HT1080 (cell line): ENCODE measurements at regions not wholly inside any gene's neighbourhood (a gene's known extent, or its start where the extent isn't known, plus 50 kb on each side); places are given as distances from the start of the nearest gene placed in this dataset.

Source experiments
- DNase-seq: peaks from one replicate; pipeline ENCODE4 v3.0.0-alpha.2; 2015; ENCODE audit warnings: low read depth

DNA sequence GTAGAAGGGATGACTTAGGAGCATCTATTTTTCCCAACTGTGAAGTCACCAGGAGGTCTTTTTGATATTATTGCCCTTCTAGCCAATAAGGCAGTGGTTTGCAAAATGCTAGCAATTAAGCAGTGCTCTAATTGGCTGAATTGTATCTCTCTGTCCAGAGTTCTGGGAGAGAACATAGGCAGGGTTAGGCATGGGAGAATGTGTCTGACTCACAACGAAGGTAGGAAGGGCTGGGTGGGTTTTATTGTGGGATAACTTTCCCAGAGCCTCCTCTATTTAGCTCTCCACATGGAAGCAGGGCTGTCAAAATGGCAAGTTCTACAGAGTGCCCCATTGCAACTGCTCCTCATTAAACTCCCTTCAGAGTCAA lies 415.9 kb upstream of the CADM1 start:
- peak; percentile 33 for DNase-seq

DNA sequence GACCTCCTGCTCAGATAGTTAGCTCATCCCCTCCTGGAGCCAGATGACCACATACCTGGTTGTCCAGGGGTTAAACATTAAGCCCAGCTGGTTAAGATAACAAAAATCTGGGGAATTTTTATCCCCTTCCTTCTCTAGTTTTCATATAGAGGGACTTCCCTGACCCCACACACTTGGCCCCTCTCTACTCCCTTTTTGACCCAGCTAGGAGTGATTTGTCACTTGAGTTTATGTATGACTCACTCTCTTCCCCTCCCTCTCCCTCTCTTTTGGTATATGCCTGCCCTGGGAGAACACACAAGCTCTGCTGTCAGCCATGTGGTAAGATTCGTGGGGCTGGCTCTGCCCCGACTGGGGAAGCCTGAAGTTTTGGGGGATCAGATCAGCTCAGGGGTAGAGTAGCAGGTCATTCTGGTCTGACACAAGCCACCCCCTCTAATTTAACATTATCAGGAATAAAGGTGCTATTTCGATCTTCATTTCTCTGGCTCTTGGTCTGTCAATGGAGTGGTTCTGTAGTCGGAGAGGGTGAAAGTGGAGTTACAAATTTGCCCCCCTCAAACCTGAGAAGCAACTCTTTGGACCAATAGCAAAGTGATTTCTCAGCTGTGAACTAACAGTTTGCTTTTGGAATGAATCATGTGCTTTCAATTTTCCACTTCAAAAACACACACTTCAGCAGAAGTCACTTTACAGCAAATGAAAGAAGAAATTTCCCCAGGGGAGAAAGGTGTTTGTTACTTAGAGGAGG lies 415.3 kb upstream of the CADM1 start:
- peak; percentile 65 for DNase-seq

DNA sequence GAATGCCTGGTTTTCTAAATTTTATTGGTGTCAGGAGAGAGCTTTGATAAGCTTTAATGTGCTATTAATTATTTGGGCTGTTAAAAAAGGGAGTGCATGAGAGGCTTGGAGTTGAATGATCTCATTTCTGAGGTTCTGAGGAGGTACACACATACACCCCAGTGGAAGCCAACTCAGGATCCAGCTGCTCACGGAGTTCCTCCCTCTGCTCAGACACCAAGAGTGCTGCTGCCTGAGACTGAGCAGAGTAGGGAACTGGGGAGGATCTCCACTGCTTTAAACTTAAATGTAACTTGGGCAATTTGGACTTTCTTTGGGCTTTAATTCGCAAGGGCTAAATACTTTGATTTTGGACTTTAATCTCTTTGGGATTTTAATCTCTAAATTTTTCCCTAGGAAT lies 414.4 kb upstream of the CADM1 start:
- DNase-seq, result no peak

DNA sequence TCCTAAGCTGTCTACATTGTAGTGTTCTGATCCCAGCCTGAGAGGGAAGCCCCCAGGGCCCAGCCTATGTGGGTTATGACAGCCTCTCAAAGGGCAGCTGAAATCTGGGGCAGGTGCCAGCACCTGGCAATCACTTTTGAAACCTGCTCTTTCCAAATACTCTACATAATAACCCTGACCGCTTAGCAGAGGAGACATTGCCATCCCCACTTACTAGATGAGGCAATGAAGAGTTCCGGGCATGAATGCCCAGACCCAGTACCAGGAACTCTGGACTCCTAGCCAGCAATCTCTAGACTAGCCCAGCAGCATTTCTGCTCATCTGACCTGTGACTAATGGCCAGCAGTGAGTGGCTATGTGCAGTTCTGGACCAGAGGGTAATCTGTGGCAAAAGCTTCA lies 412.4 kb upstream of the CADM1 start:
- no peak for DNase-seq

DNA sequence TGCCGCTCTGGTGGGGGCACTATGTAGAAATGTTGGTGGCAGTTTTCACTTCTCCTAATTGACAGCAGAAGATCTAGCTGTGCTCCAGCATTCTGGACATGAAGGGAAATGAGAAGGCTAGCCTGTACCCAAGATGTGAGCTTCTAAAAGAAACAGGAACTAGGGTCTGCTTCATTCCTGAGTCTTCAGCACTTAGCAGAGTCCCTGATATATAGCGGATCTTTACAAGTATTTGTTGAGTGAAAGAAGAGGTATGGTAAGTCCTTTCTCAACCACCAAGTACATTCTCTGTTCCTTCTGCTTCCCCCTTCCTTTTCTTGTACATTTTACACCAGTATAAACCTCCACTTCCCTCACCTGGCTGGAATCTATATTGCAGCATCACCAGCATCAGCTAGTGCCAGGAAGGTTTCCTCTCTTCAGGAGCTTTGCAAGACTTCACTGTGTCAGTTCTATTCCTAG lies 408.3 kb upstream of the CADM1 start:
- DNase-seq, result no peak

DNA sequence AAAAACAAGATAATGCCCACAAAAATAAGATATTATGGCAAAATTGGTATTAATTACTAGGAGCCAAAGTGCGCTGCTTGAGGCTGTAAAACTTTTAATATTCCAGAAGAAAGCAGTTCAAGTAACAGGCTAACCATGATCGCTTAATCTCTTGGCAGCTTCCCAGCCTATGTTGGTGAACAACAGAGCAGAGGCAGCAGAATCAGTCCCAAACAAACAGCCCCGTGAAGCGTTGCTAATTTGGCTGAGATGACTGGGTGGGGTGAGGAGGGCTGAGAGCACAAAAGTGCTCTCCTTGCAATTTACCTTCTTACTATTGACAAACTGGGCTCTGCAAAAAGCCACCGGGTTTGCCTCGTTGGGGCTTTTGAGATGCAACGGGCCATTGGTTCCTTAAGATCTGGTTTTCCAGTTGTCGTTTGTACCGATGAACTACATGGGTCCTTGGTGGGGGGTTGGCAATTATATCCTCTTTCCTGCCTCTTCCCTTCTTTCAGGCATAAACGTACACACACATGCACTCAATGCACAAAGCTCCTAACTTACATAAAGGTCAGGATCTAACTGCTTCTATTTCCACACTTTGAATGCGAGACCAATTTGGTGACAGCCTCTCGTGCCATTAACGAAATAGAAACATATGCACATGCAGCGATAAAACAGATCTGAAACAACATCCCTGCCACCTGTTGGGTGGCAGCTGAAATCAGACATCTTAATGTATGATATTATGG lies 407.6 kb upstream of the CADM1 start:
- no peak for DNase-seq

DNA sequence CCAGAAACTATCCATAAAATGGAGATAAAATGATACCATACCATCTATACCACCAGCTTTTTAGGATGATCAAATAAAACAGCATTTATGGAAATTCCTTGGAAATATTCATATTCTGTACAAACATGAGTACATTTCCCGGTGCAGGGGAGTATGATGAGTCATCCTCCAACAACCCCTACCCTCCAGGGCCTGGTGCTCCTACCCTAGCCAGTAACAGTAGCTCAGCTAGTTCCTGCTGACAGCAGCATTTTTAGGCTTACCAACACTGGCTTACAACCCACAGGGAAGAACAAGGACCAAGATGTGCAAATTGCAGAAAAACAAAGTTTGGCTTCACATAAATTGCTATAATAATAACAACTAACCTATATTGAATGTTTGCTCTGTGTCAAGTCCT lies 406.2 kb upstream of the CADM1 start:
- no peak for DNase-seq

DNA sequence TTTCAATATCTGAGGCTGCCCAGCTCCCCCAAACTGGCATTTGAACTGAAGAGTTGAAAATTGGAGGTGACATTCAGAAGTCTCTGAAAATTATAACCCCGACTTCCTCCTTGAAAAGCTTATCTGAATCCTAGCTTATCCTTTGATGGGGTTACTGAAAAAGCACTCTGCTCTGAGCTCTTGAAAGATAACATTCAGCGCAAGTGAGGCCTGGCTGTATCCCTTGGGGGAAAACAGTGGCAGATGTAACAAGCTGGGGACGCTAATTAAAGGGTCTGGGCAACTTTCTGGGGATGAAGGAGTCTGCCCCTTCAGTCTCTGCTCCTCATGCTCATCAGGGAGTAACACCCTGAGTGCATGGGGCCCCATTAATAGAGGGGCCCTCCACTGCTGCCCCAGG lies 402.0 kb upstream of the CADM1 start:
- no peak for DNase-seq

DNA sequence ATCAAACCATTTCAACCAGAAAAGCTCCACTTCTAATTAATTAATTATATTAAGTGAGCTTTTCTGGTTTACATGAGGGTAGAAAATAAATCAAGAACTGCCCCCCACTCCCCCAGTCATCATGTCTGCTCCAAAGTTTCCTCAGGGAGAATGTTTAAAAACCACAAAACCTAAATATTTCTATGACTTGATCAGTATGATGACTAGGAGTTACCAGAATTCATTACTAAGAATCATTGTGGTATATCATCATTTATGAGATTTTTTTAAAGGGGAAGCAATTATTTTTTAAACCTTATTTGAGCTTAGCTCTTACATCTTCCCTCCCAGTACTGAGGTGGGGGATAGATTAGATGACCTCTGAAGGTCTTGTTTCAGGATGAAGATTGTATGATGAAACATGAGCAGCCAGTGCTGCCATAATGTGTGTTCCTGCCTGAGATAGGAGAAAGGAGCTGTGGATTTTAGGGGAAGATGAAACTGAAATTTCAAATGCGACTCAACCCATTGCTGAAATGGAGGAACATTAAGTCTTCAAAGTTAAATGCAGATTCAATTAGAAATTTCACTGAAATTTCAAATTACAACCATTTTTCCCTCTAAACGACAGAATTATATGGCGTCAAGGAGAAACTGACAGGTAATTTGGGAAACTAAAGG lies 401.3 kb upstream of the CADM1 start:
- DNase-seq, result no peak

DNA sequence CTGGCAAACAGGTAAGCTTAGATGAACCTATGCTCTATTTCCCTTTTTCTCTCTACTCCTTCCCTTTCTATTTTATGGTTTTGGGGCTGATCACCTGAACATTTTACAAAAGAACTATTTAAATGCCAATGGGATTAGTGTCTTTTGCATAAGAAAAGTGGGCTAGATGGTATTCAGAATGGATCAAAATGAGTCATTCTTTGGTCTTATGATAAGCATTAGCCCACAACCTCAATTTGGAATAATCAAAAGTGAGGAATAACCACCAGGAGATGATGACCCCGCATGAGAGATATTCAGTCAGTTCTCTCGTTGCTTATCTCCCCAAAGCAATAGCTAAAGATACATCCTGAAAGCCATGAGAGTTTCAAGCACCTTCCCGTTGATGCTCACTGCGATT lies 399.0 kb upstream of the CADM1 start:
- no peak for DNase-seq

DNA sequence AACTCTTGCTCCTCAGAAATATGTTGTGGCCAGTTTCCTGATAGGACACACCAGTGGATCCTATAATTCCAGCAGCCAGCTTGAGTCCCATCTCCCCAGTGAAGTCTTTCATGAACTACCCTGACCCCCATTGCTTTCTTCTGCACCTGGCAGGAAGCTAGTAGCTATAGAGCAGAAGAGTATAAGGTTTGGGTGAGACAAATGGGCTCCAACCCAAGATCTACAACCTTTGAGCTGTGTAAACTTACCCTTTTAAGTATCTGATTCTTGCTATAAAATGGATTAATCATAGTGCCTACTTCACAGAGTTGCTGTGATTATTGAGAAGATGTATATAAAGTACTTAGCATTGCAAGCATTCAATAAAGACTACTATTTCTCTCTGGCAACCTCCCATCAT lies 396.9 kb upstream of the CADM1 start:
- no peak for DNase-seq

DNA sequence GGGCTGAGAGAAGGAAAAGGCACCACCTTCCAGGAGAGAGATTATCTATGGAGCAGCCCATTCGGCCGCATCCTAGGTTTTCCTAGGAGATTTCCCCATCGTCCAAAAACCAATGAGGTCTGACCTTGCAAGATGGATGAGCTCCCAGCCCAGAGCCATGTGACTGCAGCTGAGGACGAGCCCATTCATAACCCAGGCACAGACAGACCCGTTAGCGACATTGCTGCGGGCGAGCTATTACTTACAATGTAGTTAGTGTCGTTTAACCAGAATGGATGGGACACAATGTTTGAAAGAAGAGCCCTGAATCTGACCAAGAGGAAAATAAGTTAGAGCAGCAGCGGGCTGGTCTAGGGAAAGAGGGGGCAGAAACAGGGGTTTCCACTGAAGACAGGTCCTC lies 395.9 kb upstream of the CADM1 start:
- DNase-seq, result no peak

DNA sequence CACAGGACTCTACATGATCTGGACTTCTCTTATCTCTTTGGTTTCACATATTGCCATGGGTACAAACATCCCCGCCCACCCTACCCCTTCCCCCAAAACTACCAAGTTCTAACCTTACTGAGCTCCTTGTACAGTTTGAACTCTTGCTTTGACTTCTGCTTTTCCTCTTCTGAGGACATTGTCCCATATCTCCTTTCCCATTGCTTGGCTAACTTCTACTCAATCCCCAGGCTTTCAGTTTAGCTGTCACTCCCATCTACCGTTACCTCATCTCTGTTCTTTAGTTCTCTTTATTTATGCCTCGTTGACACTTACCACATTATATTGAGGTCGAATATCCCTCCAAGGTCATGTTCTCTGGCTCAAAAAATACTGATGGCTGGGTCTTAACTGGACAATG lies 393.5 kb upstream of the CADM1 start:
- no peak for DNase-seq

DNA sequence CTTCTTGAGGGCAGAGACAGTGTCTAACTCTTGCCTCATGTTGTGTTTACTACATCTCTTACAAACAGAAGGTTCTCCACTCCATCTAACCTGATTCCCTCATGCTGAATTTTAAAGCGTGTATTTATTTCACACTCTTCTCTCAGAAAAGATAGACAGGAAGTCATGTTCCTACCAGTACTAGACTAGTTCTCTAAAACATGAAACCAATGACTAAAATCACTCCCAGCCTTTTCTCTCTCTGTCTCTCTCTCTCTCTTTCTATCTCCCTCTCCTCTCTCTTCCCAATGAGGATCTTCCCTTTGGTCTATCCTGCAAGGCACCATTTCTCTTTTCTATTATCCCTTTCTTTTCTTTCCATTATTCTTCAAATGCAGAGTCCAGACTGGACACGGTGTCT lies 391.9 kb upstream of the CADM1 start:
- no peak for DNase-seq

DNA sequence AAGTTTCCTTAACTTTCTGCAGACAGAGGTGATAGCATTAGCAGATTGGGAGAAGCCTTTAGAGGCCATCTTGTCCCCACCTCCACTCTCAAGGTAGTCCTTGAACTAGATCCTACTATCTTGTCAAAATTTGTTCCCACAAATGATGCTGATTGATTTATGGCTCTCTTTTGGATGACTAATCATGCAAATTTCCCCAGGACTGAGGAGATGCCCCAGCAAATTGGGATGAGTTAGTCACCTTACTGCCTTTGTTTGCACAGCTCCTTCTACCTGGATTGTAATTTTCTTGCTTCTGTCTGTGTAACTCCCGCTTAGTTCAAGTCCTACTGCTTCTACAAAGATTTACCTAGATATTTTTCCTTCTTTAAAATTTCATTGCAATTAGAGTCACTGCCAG lies 391.4 kb upstream of the CADM1 start:
- DNase-seq, result no peak

DNA sequence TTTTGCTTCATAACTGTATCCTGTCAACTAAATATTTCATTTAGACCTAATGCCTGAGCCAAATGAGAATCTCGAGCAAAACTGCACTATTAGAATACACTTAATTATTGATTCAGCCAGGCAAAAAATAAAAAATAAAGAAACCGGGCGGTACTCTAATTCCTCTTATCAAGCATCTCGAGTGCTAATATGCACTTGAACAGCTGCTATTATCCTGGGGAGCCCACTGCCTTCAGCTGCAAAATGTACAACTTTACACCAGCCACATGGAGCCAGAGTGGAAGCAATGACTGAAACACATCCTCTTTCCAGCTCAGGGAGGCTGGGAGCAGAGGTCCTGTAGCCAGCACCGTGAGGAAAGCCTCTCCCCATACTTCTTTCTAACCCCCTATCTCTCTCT lies 390.0 kb upstream of the CADM1 start:
- no peak for DNase-seq

DNA sequence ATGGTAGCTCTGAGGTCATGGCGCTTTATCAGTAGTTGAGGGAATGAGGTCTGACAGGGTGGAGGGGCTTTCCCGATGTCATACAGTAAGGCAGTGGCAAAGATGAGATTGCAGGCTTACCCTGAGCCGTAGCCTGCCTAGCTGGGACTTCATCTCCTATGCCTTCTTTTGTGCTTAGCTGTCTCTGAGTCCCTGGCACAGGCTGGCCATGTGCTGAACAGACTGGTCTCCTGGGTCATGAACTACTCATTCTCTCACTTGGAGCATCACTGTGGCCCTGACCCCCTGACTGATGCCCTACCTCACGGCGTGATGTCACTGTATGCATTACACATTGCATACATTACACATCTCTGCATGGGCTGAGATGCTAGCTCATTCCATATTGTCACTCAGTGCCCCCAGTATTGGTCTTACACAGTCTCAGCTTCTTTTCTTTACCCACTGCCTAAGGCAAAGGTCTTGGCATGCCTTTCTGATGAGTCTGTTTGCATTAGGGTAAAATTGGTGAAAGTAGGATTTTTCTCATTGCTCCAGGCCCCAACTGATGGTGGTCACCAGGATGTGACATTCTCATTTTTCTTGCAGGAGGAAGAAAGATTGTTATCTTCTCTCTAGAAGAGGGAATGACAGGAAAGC lies 389.4 kb upstream of the CADM1 start:
- peak; percentile 68 for DNase-seq

DNA sequence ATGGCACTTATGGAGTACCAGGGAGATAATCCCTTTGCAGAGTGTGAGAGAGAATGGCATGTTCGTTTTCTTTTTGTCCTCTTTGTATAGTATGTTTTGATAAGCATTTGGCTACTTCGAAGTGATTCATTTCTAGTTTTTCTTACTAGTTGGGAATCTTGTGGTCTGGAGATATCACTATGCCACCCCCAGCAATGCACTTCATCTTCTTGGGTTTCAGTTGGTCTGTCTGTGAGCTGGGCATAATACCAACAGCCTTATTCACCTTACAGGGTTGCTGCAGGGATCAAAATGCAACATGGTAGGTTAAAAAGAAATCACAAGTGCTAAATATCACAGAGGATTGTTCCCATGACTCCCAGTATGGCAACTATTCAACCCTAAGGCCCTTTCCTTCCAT lies 387.8 kb upstream of the CADM1 start:
- peak; percentile 19 for DNase-seq

DNA sequence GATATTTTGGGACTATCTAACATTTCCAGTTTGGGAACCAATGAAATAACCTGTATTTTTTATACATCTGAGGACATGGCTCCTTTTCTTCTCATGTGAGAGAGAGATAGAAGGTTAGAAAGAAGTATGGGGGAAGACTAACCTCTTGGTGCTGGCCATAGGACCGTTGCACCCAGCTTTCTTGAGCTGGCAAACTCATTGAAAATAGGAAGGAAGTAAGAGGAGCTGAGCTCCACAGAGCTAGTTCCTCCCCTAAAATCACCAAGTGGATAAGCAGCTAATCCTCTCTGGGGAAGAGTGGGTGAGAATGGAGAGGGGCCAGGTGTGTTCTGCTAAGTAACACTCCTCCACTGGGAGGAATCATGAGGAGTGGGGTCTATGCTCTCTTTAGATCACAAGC lies 387.4 kb upstream of the CADM1 start:
- DNase-seq, result no peak

DNA sequence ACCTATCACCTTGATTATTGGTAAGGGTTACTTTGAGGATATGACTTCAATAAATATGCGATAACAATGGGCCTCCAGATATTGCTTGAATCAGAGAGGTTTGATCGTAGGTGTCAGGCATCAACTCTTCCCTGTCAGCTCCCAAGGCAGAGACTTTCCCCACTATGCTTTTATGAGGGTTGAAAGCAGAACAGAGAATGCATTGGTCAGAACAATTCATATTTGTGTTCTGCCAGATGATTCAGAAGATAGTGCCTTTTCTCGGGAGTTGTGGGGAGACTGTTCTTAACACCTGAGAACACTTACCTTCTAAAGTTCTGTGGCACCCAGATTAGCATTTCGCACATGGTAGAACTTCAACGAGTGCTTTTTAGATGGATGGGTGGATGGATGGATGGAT lies 386.3 kb upstream of the CADM1 start:
- no peak for DNase-seq

DNA sequence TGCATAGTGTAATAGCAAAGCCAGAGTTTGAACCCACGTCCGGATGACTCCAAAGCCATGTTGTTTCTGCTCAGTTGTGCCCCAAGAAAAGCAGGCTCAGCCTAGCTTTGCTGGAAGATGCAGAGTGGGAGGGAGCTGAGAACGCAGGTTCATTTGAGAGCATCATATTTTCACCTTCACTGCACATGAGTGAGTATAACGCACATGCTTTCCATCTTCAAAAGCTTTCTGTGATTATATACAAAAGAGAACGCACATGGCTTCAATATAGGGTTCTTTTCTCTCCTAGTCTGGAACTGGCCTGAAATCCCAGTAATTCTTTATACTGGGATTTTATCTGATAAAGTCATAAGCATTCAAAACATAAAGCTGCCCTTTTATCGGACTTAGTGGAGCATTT lies 385.5 kb upstream of the CADM1 start:
- no peak for DNase-seq

DNA sequence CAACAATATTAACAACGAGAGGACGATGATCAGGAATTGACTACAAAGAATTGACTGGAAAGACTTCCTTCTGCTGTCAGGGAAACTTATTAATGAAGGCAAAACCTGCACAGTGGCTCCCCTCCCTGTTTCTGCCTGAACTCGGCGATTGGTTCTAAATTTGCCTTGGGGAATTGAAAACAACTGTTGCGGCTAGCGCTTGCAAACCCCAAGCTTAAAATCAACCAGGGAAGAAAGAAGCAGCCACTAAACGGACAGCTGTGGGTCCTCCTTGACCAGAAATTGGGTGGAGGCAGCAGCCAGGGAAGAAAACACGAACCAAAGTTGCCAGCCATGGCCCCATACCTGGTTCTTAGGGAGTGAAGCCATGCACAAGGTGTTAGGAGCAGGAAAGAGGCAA lies 383.5 kb upstream of the CADM1 start:
- no peak for DNase-seq
